Chondrocyte (in vitro differentiated cells): ENCODE measurements at regions not wholly inside any gene's neighbourhood (a gene's known extent, or its start where the extent isn't known, plus 50 kb on each side); places are given as distances from the start of the nearest gene placed in this dataset.

Experiments
- DNase-seq: peaks from one replicate; pipeline ENCODE4 v3.0.0; 2021; ENCODE audit warnings: mixed read lengths, low spot score
- H3K27ac Mint-ChIP-seq: one replicate; pipeline ENCODE4 v1.8.0; 2021; ENCODE audit warnings: mild to moderate bottlenecking, moderate library complexity, mixed read lengths; ENCODE audit not compliant: unreplicated experiment
- H3K27me3 Mint-ChIP-seq: 2 replicates; pipeline ENCODE4 v1.8.0; 2021; ENCODE audit warnings: low read depth, mixed read lengths
- H3K36me3 Mint-ChIP-seq: 2 replicates; pipeline ENCODE4 v1.8.0; 2021; ENCODE audit warnings: low read depth, mixed read lengths
- H3K4me1 Mint-ChIP-seq: 2 replicates; pipeline ENCODE4 v1.8.0; 2021; ENCODE audit warnings: low read depth, mild to moderate bottlenecking, mixed read lengths
- H3K4me3 Mint-ChIP-seq: one replicate; pipeline ENCODE4 v1.8.0; 2021; ENCODE audit warnings: mild to moderate bottlenecking, moderate library complexity, mixed read lengths; ENCODE audit not compliant: unreplicated experiment
- H3K9me3 Mint-ChIP-seq: 2 replicates; pipeline ENCODE4 v1.8.0; 2021; ENCODE audit warnings: low read depth, mixed read lengths
- TF ChIP-seq, protein P1 (sequence below): fragments of 200-600 bp; sonication (generic); IDR thresholded peaks from 2 replicates; pipeline ENCODE4 v1.5.0; 2021; ENCODE audit warnings: antibody characterized with exemption, mild to moderate bottlenecking, moderate library complexity

DNA sequence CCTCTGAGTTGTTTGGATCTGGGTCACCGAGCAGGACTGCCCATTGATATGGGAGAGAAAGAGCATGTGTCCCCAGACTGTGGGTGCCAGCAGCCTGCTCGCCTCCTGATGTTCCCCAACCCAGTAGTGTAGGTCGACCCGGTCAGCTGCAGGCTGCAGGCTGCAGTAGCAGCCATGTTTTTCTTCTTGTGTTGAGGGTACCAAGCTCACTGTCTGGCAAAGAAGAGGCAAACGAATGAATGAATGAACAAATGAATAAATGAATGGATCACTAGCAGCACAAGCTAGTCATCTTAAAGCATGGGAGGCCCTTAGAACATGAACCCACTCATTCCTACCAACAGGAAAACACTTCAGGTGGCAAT, 293.2 kb downstream of the SOX9 start:
- Mint-ChIP-seq H3K4me1 (peaks cover 18% of the 10 kb centered on the region), H3K27me3 (no peaks in the 10 kb centered on the region), H3K36me3 (peaks cover 18% of the 10 kb centered on the region), H3K4me3 (no peak overlapping the region), H3K9me3 (peaks cover 16% of the 10 kb centered on the region), H3K27ac (no peak overlapping the region)
- no peak for DNase-seq
- TF ChIP-seq, protein P1, sequence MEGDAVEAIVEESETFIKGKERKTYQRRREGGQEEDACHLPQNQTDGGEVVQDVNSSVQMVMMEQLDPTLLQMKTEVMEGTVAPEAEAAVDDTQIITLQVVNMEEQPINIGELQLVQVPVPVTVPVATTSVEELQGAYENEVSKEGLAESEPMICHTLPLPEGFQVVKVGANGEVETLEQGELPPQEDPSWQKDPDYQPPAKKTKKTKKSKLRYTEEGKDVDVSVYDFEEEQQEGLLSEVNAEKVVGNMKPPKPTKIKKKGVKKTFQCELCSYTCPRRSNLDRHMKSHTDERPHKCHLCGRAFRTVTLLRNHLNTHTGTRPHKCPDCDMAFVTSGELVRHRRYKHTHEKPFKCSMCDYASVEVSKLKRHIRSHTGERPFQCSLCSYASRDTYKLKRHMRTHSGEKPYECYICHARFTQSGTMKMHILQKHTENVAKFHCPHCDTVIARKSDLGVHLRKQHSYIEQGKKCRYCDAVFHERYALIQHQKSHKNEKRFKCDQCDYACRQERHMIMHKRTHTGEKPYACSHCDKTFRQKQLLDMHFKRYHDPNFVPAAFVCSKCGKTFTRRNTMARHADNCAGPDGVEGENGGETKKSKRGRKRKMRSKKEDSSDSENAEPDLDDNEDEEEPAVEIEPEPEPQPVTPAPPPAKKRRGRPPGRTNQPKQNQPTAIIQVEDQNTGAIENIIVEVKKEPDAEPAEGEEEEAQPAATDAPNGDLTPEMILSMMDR, result no peak

DNA sequence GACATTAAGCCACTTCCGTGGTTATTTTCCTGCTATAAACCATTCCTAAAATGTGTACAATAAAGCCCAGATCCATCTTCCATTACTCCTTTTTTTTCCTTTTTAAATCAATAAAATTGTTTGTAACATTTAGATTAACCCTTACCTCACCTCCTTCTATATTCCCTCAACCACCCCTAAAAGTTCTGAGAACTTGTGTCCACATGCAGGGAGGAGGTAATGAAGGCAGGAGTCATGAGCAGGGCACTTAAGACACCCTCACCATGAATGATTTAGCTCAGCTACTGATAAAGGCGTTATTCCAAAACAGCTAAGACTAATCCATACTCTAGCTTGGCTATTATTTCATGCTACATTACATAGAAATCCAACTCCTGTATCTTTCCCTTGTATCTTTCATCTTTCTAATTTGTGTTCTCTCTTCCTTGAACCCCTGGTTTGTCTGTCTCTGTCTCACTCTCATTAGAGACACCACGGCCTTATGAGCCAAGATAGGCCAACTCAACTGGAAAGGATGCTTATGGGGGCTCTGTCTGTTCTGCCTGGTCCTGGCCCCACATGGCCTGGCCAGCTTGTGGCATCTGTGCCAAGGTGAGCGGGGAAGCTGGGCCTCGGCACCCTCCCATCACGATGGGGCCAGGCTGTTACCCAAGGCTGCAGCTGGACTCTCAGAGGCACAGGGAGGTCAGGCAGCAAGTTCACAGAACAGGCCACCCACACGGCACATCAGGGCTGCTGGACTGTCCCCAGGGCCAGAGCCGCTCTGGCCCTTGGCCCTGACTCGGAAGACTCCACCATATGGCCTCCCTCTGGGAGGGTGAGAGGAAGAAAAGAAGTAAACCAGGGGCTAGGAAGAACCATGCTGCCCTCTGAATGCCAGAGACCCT, 294.4 kb downstream of the SOX9 start:
- Mint-ChIP-seq H3K4me3 (no peak overlapping the region), H3K27ac (no peak overlapping the region), H3K4me1 (peaks cover 20% of the 10 kb centered on the region), H3K27me3 (no peaks in the 10 kb centered on the region), H3K36me3 (peaks cover 20% of the 10 kb centered on the region), H3K9me3 (peaks cover 16% of the 10 kb centered on the region)
- TF ChIP-seq, protein P1, result no peak
- DNase-seq, result no peak

DNA sequence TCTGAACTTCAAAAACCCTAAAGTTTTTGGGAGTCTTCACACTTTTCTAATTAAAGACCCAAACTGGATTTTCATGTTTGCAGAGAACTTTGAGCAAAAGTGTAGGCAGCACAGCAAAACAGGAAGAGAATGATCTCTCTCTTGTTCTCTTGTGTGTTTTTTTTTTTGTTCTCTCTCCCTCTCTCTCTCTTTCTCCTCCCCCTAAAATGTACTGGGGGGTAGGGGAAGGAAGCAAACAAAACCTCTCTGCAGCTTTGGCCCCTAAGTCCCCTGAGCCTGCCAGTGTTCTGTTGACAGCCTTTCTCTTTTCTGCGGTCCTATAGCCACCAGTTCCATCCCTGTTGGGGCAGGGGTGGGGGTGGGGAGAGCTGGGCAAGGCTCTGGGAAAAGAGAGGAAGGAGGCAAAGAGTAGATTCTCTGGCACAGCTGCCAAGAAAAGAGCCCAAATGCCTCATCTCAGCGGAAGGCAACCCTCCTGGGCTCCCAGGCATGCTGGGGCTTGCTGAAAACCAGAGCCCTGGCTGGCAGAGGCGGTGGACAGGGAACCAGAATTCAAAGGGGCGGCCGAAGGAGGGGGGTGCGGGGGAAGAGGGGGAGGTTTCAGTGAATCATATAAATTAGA, 295.3 kb downstream of the SOX9 start:
- H3K4me3 Mint-ChIP-seq, result peak overlapping the region; percentile 19
- TF ChIP-seq, protein P1, result no peak
- peaks cover 26% of the 10 kb centered on the region for H3K4me1 Mint-ChIP-seq
- H3K36me3 Mint-ChIP-seq, result peaks cover 20% of the 10 kb centered on the region
- H3K27ac Mint-ChIP-seq, result peak overlapping the region; percentile 54
- no peaks in the 10 kb centered on the region for H3K27me3 Mint-ChIP-seq
- no peak for DNase-seq
- H3K9me3 Mint-ChIP-seq, result peaks cover 16% of the 10 kb centered on the region

DNA sequence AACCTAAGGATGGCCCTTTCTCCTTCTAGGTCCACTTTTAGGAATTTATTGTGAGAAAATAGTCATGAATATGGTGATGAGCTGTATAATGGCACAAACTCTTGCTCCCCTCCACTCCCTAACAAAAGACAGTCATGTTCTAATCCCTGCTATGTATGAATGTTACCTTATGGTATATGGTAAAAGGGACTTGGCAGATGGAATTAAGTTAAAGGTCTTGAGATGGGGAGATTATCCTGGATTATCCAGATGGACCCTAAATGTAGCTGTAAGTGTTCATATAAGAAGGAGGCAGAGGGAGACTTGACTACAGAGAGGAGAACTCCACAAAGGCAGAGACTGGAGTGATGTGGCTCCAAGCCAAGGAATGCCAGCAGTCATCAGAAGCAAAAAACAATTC, 296.1 kb downstream of the SOX9 start:
- no peak for DNase-seq
- H3K4me1 Mint-ChIP-seq, result peaks cover 30% of the 10 kb centered on the region
- no peak overlapping the region for H3K4me3 Mint-ChIP-seq
- TF ChIP-seq, protein P1, result no peak
- H3K9me3 Mint-ChIP-seq, result peaks cover 16% of the 10 kb centered on the region
- H3K27ac Mint-ChIP-seq, result no peak overlapping the region
- no peaks in the 10 kb centered on the region for H3K27me3 Mint-ChIP-seq
- H3K36me3 Mint-ChIP-seq, result peaks cover 20% of the 10 kb centered on the region

DNA sequence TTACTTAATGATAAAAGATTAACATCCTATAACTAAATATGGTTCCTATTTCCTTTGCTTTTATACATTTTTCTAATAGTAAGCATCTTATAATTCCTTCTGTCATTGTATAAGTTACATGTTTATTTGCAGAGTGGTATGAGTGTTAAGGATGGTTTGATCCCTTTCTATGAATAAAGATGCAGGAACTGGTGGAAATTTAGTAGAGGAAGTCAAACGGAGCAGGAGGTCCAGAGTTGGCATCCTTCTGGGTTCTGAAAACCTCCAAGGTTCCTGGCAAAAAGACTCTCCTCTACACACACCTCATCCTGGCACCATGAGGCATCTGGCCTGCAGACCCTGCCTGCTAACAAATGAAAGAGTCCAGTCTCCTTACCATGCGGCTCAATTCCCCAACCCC, 296.8 kb downstream of the SOX9 start:
- Mint-ChIP-seq H3K4me3 (no peak overlapping the region), H3K9me3 (peaks cover 16% of the 10 kb centered on the region), H3K36me3 (peaks cover 20% of the 10 kb centered on the region), H3K27me3 (no peaks in the 10 kb centered on the region), H3K27ac (no peak overlapping the region), H3K4me1 (peaks cover 37% of the 10 kb centered on the region)
- DNase-seq, result no peak
- TF ChIP-seq, protein P1, result no peak
